ENCODE measurements at regions not wholly inside any gene's neighbourhood (a gene's known extent, or its start where the extent isn't known, plus 50 kb on each side); places are given as distances from the start of the nearest gene placed in this dataset.
"Not testable (repeated sequence)": the region's sequence is repeated elsewhere in the genome, so short reads cannot be mapped to it uniquely, and the experiment has no call there.

GRCh38 chr5:162621726-162622263, 554.2 kb downstream of the GABRG2 start:
- not testable (repeated sequence) for TF ChIP-seq CTCF (IDR thresholded peaks at IDR 0.05; ENCODE audit: insufficient read depth, low read length, poor library complexity, severe bottlenecking); EZH2phosphoT487 (conservative IDR thresholded peaks at IDR 0.05; ENCODE audit: low read length)

Measured in SU-DHL-6 (cell line).